ENCODE measurements at regions not wholly inside any gene's neighbourhood (a gene's known extent, or its start where the extent isn't known, plus 50 kb on each side); places are given as distances from the start of the nearest gene placed in this dataset.
"Not testable (repeated sequence)": the region's sequence is repeated elsewhere in the genome, so short reads cannot be mapped to it uniquely, and the experiment has no call there.

- not testable (repeated sequence) for H3K27ac Mint-ChIP-seq; H3K4me1 Mint-ChIP-seq (ENCODE audit: low read depth); H3K27me3 Mint-ChIP-seq; H3K9me3 Mint-ChIP-seq (ENCODE audit: low read depth); H3K36me3 Mint-ChIP-seq (ENCODE audit: insufficient read depth)
- H3K4me3 Mint-ChIP-seq (ENCODE audit: low read depth): peak overlapping the region; percentile 72
- DNase-seq (ENCODE audit: low spot score, unreplicated experiment): peak; percentile 36
Observed at GRCh38 chr1:148679050-148679786, 69.4 kb upstream of the NUDT4B start.

DNA sequence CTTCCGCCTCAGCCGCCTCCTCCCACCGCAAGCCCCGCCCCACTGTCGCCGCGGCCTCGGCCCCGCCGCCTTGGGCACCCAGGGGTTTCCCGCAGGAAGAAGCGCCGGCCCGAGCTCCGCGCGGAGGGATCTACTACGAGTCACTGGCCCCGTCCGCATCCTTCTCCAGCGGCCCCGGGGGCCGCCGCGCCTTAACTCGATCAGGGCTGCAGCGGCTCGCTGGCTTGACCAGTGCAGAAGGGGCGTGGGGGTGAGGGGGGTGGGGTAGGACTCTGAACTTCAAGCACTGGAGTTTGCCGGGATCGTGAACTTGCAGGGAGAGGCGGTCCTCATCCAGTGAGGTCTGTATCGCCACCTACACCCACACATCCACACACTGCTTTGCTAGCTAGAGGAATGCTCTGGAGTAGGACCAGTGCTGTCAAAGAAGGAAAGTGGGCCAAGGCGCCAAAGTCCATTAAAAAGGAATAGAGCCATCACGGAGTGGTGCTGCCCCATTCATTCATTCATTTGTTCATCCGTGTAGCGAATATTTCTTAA is 68.7 kb upstream of the NUDT4B start:
- not testable (repeated sequence) for H3K27ac Mint-ChIP-seq; H3K36me3 Mint-ChIP-seq (ENCODE audit: insufficient read depth); H3K27me3 Mint-ChIP-seq; H3K4me1 Mint-ChIP-seq (ENCODE audit: low read depth); DNase-seq (ENCODE audit: low spot score, unreplicated experiment); H3K9me3 Mint-ChIP-seq (ENCODE audit: low read depth)
- peak overlapping the region; percentile 72 for H3K4me3 Mint-ChIP-seq (ENCODE audit: low read depth)

DNA sequence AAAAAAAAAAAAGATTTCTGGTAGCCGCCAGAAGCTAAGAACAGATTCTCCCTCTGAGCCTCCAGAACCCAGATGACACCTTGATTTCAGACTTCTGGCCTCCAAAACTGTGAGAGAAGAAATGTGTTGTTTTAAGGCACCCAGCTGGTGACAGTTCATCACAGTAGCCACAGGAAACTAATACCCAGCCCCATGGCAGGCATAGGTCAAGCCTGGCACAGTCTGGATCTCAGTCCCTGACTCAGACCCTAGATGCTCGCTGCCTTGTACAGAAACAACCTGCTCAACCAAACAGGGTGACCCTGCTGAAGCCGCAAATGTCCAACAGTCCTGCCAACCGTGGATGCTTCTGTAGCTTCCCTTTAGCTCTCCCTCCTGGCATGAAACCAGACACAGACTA is 61.8 kb upstream of the NUDT4B start:
- not testable (repeated sequence) for H3K4me1 Mint-ChIP-seq (ENCODE audit: low read depth); H3K4me3 Mint-ChIP-seq (ENCODE audit: low read depth); H3K27ac Mint-ChIP-seq; H3K36me3 Mint-ChIP-seq (ENCODE audit: insufficient read depth); H3K27me3 Mint-ChIP-seq; H3K9me3 Mint-ChIP-seq (ENCODE audit: low read depth); DNase-seq (ENCODE audit: low spot score, unreplicated experiment)

DNA sequence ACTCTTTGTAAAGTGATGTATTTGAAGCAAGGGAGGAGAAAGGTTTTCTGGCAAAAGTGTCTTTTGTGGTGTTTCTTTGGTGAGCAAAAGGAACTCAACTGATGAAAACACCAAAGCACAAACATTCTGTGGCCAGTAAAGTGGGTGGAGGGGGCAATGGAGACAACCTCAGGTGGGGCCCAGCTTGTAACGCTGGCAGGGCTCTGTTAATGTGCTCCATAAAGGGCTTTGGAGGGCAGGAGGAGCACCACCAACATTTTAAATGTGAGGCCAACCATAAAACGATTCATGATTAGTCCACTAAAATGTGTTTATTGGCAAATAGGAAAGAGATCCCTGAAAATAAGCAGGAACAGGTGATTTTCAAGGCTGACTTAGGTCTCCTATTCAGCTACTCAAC is 61.2 kb upstream of the NUDT4B start:
- H3K9me3 Mint-ChIP-seq (ENCODE audit: low read depth); DNase-seq (ENCODE audit: low spot score, unreplicated experiment); H3K27me3 Mint-ChIP-seq; H3K36me3 Mint-ChIP-seq (ENCODE audit: insufficient read depth); H3K27ac Mint-ChIP-seq; H3K4me3 Mint-ChIP-seq (ENCODE audit: low read depth); H3K4me1 Mint-ChIP-seq (ENCODE audit: low read depth): not testable (repeated sequence)

Data from progenitor cell of endocrine pancreas (in vitro differentiated cells).